Parathyroid adenoma (tissue), 2 donors: ENCODE measurements at regions not wholly inside any gene's neighbourhood (a gene's known extent, or its start where the extent isn't known, plus 50 kb on each side); places are given as distances from the start of the nearest gene placed in this dataset.

Source experiments
- H2AFZ ChIP-seq: fragments of 300-600 bp; sonication (generic); one replicate; pipeline ENCODE4 v1.7.0; 2017; ENCODE audit warnings: antibody characterized with exemption, mild to moderate bottlenecking
- H3K27ac ChIP-seq: fragments of 300-600 bp; sonication (generic); one replicate; pipeline ENCODE4 v1.7.0; 2017
- H3K27me3 ChIP-seq: fragments of 300-600 bp; sonication (generic); one replicate; pipeline ENCODE4 v1.7.0; 2017; ENCODE audit warnings: low read length; ENCODE audit not compliant: control insufficient read depth, insufficient read depth
- H3K36me3 ChIP-seq: fragments of 300-600 bp; sonication (generic); one replicate; pipeline ENCODE4 v1.7.0; 2017; ENCODE audit warnings: low read length; ENCODE audit not compliant: control insufficient read depth, insufficient read depth
- H3K4me1 ChIP-seq: fragments of 300-600 bp; sonication (generic); one replicate; pipeline ENCODE4 v1.7.0; 2017; ENCODE audit warnings: control low read depth
- H3K4me2 ChIP-seq: fragments of 300-600 bp; sonication (generic); one replicate; pipeline ENCODE4 v1.7.0; 2017; ENCODE audit warnings: low read length
- H3K4me3 ChIP-seq: fragments of 300-600 bp; sonication (generic); one replicate; pipeline ENCODE4 v1.7.0; 2017; ENCODE audit warnings: low read depth, low read length
- H3K79me2 ChIP-seq: fragments of 300-600 bp; sonication (generic); one replicate; pipeline ENCODE4 v1.7.0; 2017; ENCODE audit warnings: control low read depth
- H3K9ac ChIP-seq: fragments of 300-600 bp; sonication (generic); one replicate; pipeline ENCODE4 v1.7.0; 2017; ENCODE audit warnings: mild to moderate bottlenecking
- H3K9me3 ChIP-seq: fragments of 300-600 bp; sonication (generic); one replicate; pipeline ENCODE4 v1.7.0; 2017; ENCODE audit warnings: low read length; ENCODE audit not compliant: control insufficient read depth
- TF ChIP-seq, protein P1 (sequence below): fragments of 300-600 bp; sonication (generic); IDR thresholded peaks from one replicate; pipeline ENCODE4 v1.7.0; 2017; ENCODE audit warnings: antibody characterized with exemption, mild to moderate bottlenecking
- donor health status: primary hyperparathyroidism.

DNA sequence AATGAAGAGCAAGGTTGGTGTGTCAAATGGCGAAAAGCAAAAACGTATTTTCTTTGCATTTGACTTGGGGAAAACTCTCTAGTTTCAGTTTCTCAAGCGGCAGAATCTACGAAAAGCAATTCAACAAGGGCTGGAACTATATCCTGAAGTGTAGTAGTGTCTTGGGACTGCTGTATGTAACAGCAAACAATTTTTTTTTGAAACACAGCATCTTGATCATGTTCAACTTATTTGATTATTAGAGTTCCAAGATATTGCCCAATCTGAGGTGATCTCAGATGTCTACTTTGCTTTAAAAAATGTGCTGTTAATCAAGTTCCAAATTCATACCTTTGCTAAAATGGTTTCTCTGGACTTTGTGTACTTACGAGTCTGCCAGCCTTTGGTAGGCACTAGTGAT is 120.6 kb downstream of the ZWINT start:
- Histone ChIP-seq H3K4me3 (no peak overlapping the region), H3K27ac (no peak overlapping the region), H3K27me3 (no peaks in the 10 kb centered on the region), H2AFZ (no peak overlapping the region), H3K79me2 (no peaks in the 10 kb centered on the region), H3K36me3 (no peaks in the 10 kb centered on the region), H3K4me1 (no peaks in the 10 kb centered on the region), H3K9ac (no peak overlapping the region), H3K9me3 (no peaks in the 10 kb centered on the region), H3K4me2 (no peak overlapping the region)
- TF ChIP-seq, protein P1, sequence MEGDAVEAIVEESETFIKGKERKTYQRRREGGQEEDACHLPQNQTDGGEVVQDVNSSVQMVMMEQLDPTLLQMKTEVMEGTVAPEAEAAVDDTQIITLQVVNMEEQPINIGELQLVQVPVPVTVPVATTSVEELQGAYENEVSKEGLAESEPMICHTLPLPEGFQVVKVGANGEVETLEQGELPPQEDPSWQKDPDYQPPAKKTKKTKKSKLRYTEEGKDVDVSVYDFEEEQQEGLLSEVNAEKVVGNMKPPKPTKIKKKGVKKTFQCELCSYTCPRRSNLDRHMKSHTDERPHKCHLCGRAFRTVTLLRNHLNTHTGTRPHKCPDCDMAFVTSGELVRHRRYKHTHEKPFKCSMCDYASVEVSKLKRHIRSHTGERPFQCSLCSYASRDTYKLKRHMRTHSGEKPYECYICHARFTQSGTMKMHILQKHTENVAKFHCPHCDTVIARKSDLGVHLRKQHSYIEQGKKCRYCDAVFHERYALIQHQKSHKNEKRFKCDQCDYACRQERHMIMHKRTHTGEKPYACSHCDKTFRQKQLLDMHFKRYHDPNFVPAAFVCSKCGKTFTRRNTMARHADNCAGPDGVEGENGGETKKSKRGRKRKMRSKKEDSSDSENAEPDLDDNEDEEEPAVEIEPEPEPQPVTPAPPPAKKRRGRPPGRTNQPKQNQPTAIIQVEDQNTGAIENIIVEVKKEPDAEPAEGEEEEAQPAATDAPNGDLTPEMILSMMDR = no peak

DNA sequence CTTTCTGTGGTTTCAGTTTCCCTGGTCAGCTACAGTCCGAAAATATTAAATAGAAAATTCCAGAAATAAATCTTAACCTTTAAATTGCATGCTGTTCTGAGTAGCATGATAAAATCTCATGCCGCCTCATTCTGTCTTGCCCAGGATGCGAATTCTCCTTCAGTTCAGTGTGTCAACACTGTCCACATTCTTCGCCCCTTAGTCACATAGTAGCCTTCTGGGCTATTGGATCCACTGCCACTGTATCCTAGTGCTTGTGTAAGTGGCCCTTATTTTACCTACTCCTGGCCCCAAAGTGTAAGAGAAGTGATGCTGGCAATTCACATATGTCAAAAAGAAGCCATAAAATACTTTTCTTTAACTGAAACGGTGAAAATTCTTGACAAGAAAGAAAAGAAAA is 129.6 kb downstream of the ZWINT start:
- Histone ChIP-seq H3K4me1 (no peaks in the 10 kb centered on the region), H3K27me3 (no peaks in the 10 kb centered on the region), H3K36me3 (no peaks in the 10 kb centered on the region), H3K27ac (no peak overlapping the region), H3K79me2 (no peaks in the 10 kb centered on the region), H3K4me2 (no peak overlapping the region), H3K9ac (no peak overlapping the region), H3K9me3 (no peaks in the 10 kb centered on the region), H3K4me3 (no peak overlapping the region), H2AFZ (no peak overlapping the region)
- TF ChIP-seq, protein P1 = no peak

DNA sequence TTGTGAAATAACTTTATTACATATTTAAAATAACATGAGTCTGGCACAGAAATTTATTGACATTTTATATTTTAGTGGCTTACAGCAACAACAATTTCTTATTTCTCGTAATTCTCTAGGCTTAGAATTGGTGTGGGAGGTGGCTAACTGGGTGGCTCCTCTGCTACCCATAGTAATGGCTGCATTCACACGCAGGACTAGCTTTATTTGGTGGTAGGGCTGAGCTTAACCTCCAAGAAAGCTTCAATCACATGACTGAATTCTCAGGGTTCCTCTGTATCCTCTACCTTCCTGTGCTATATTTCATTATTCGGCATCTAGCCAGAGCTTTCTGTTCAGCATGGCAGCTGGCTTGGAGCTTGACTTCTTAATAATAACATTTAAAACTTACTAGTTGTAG is 138.8 kb downstream of the ZWINT start:
- TF ChIP-seq, protein P1 = no peak
- H3K79me2 ChIP-seq = no peaks in the 10 kb centered on the region
- no peak overlapping the region for H3K4me3 ChIP-seq
- H3K4me1 ChIP-seq = no peaks in the 10 kb centered on the region
- H3K27me3 ChIP-seq = no peaks in the 10 kb centered on the region
- no peak overlapping the region for H2AFZ ChIP-seq
- H3K9ac ChIP-seq = no peak overlapping the region
- no peak overlapping the region for H3K27ac ChIP-seq
- H3K36me3 ChIP-seq = no peaks in the 10 kb centered on the region
- H3K9me3 ChIP-seq = no peaks in the 10 kb centered on the region
- H3K4me2 ChIP-seq = no peak overlapping the region

DNA sequence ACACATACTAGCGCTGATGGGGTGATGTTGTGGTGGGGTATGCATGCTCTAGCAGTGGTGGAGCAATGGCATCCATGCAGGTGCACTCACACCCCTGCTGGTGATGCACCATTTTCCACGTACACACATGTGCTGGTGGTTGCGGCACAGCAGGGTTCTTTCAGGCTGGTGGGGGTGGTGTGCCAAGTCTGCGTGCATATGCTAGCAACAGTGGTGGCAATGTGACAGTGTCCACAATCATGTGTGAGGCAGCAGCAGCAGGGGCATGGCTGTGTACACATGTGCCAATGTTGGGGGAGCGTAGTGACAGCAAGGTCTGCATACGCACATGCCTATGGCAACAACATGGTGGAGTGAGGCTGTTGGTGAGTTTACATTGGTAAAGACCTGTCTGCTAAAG is 148.1 kb downstream of the ZWINT start:
- TF ChIP-seq, protein P1 = no peak
- no peak overlapping the region for H2AFZ ChIP-seq
- H3K27me3 ChIP-seq = no peaks in the 10 kb centered on the region
- H3K36me3 ChIP-seq = no peaks in the 10 kb centered on the region
- no peak overlapping the region for H3K9ac ChIP-seq
- H3K27ac ChIP-seq = no peak overlapping the region
- H3K4me3 ChIP-seq = no peak overlapping the region
- H3K4me1 ChIP-seq = no peaks in the 10 kb centered on the region
- no peak overlapping the region for H3K4me2 ChIP-seq
- no peaks in the 10 kb centered on the region for H3K9me3 ChIP-seq
- no peaks in the 10 kb centered on the region for H3K79me2 ChIP-seq

DNA sequence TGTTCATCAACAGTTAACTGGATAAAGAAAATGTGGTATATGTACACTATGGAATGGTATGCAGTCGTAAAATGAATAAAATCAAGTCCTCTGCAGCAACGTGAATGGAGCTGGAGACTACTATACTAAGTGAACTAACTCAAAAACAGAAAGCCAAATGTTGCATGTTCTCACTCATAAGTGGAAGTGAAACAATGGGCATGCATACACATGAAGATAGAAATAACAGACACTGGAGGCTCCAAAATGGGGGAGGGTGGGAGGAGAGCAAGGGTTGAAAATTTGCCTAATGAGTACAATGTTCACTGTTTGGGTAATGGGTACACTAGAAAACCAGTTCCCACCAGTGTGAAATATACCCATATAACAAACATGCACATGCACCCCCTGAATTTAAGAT is 179.5 kb downstream of the ZWINT start:
- no peak overlapping the region for H3K9ac ChIP-seq
- no peak overlapping the region for H3K4me3 ChIP-seq
- TF ChIP-seq, protein P1 = no peak
- H2AFZ ChIP-seq = no peak overlapping the region
- no peaks in the 10 kb centered on the region for H3K79me2 ChIP-seq
- H3K9me3 ChIP-seq = no peaks in the 10 kb centered on the region
- H3K27ac ChIP-seq = no peak overlapping the region
- H3K36me3 ChIP-seq = no peaks in the 10 kb centered on the region
- H3K27me3 ChIP-seq = no peaks in the 10 kb centered on the region
- H3K4me1 ChIP-seq = no peaks in the 10 kb centered on the region
- no peak overlapping the region for H3K4me2 ChIP-seq
